GM12878 (cell line): ENCODE measurements at regions not wholly inside any gene's neighbourhood (a gene's known extent, or its start where the extent isn't known, plus 50 kb on each side); places are given as distances from the start of the nearest gene placed in this dataset.

Experiments used
- ATF7 ChIP-seq: fragments of 450-650 bp; IDR thresholded peaks from 2 replicates; pipeline ENCODE4 v1.6.1; 2016; ENCODE audit warnings: low read depth, mild to moderate bottlenecking
- MTA2 ChIP-seq: fragments of 450-650 bp; IDR thresholded peaks from 2 replicates; pipeline ENCODE4 v1.6.1; 2016; ENCODE audit warnings: low read depth, mild to moderate bottlenecking, moderate library complexity
- NFYB ChIP-seq: IDR thresholded peaks from 2 replicates; pipeline ENCODE4 v1.6.1; 2011; ENCODE audit warnings: low read depth, mild to moderate bottlenecking, low read length, improper control_type of control experiment, moderate library complexity; ENCODE audit not compliant: insufficient read depth
- PAX5 ChIP-seq: IDR thresholded peaks from 2 replicates; pipeline ENCODE4 v1.6.1; 2011; ENCODE audit warnings: low read depth, low read length, borderline replicate concordance
- PRDM15 ChIP-seq: fragments of 450-650 bp; formaldehyde crosslinking; IDR thresholded peaks from 2 replicates; pipeline ENCODE4 v1.4.0; 2020; ENCODE audit warnings: mild to moderate bottlenecking, moderate library complexity
- RUNX3 ChIP-seq: IDR thresholded peaks from 2 replicates; pipeline ENCODE4 v1.6.1; 2012; ENCODE audit warnings: low read length, inconsistent platforms
- ZBTB4 ChIP-seq: fragments of 450-650 bp; formaldehyde crosslinking; IDR thresholded peaks from 2 replicates; pipeline ENCODE4 v1.4.0; 2022; ENCODE audit warnings: mild to moderate bottlenecking, moderate library complexity

GRCh38 chr21:24781146-24781545, 826.1 kb downstream of the MRPL39 start (continued):
- TF ChIP-seq ZBTB4 (no peak), RUNX3 (no peak), PRDM15 (no peak), PAX5 (no peak), ATF7 (no peak), MTA2 (no peak), NFYB (no peak)
